C4-2B (cell line): ENCODE measurements at regions not wholly inside any gene's neighbourhood (a gene's known extent, or its start where the extent isn't known, plus 50 kb on each side); places are given as distances from the start of the nearest gene placed in this dataset.

Experiments
- H3K27ac ChIP-seq: fragments of 450-650 bp; 2 replicates; pipeline ENCODE4 v1.5.1; 2017
- ZFX ChIP-seq: fragments of 450-650 bp; IDR thresholded peaks from 2 replicates; pipeline ENCODE4 v1.6.1; 2017
- TF ChIP-seq, protein P1 (sequence below): fragments of 450-650 bp; conservative IDR thresholded peaks from 2 replicates; pipeline ENCODE4 v1.5.1; 2017; ENCODE audit warnings: mild to moderate bottlenecking

- no peak overlapping the region for H3K27ac ChIP-seq
- no peak for TF ChIP-seq ZFX
- TF ChIP-seq, protein P1, sequence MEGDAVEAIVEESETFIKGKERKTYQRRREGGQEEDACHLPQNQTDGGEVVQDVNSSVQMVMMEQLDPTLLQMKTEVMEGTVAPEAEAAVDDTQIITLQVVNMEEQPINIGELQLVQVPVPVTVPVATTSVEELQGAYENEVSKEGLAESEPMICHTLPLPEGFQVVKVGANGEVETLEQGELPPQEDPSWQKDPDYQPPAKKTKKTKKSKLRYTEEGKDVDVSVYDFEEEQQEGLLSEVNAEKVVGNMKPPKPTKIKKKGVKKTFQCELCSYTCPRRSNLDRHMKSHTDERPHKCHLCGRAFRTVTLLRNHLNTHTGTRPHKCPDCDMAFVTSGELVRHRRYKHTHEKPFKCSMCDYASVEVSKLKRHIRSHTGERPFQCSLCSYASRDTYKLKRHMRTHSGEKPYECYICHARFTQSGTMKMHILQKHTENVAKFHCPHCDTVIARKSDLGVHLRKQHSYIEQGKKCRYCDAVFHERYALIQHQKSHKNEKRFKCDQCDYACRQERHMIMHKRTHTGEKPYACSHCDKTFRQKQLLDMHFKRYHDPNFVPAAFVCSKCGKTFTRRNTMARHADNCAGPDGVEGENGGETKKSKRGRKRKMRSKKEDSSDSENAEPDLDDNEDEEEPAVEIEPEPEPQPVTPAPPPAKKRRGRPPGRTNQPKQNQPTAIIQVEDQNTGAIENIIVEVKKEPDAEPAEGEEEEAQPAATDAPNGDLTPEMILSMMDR, result no peak
Measured at GRCh38 chr18:54100920-54101470, 123.5 kb downstream of the MBD2 start.

- TF ChIP-seq, protein P1, result no peak
- TF ChIP-seq ZFX, result no peak
- H3K27ac ChIP-seq, result no peak overlapping the region
Measured at GRCh38 chr18:54100466-54100865, 124.0 kb downstream of the MBD2 start.

DNA sequence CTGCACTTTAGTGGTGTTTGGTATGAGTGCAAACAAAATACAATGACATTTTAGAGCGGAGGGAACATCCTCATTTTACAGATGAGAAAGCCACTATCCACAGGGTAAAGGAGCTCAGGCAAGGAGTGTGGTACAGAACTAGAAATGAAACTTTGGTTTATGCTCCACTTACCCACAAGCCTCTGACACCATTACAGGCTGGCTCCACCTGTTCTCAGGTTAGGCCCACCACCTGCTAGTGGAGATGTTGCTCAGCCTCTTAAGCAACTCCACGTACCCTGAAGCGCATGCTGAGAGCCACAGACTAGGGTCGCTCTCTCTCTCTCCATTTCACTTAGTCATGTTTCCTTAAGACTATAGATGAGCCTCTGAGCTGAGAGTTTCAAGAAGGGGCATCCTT, 130.0 kb downstream of the MBD2 start:
- H3K27ac ChIP-seq, result no peak overlapping the region

GRCh38 chr18:54090856-54091255, 133.6 kb downstream of the MBD2 start:
- no peak overlapping the region for H3K27ac ChIP-seq
- TF ChIP-seq ZFX, result no peak
- TF ChIP-seq, protein P1, result no peak

More for the DNA sequence above, 130.0 kb downstream of the MBD2 start:
- no peak for TF ChIP-seq ZFX

DNA sequence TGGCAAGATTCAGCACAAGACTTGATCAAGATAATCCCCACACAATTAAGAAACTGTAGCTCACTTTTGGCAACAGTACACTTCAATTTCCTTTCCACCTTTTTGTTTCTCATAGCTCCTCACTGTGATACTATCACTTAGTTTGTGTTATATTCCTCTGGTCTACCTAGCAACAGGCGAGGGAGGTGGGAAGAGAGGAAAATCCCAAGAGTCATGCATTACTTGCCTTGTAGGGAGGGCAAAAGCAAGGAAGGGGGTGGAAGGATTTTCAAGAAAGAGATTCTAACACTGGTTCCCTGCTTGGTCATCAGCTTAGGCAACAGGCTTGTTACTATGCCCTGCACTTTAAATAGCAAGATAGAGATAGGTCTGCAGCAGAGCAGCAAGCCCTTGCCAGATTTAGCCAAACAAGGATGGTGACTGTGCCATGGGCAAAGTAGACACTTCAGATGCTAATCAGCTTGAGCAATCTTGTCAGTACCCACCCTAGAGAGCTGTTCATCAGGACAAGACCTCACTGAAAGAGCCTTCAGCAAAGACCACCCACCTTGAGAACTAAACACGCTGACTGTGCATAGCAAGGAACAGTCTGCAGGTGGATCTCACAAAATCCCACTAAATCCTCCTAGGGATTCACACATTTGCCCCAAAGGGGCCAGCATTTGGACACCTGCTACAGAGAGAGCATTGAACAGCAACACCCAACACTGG, 134.6 kb downstream of the MBD2 start:
- no peak overlapping the region for H3K27ac ChIP-seq
- TF ChIP-seq, protein P1, result no peak
- no peak for TF ChIP-seq ZFX

DNA sequence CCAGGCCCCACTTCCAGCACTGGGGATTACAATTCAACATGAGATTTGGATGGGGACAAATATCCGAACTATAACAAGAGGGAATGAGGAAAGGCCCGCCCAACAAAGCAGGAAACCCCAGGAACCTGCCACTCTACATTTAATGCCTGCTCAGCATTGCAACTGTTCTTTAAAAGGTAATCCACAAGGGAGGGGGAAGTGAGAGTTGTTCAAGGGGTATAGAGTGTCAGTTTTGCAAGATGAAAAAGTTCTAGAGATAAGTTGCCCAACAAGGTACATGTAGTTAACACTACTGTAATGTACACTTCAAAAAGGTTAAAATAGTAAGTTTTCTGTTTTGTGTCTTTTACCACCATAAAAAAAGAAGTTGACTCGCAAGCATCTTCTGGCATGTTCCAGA, 137.6 kb downstream of the MBD2 start:
- no peak for TF ChIP-seq ZFX
- TF ChIP-seq, protein P1, result no peak
- H3K27ac ChIP-seq, result no peak overlapping the region

- H3K27ac ChIP-seq, result no peak overlapping the region
- TF ChIP-seq, protein P1, result no peak
- no peak for TF ChIP-seq ZFX
Measured at GRCh38 chr18:54086046-54086802, 138.2 kb downstream of the MBD2 start.
